ENCODE measurements at regions not wholly inside any gene's neighbourhood (a gene's known extent, or its start where the extent isn't known, plus 50 kb on each side); places are given as distances from the start of the nearest gene placed in this dataset.

GRCh38 chr3:10599017-10599416 is 93.6 kb upstream of the ATP2B2 start:
- H3K36me3 ChIP-seq, result no peaks in the 10 kb centered on the region
- no peak for TF ChIP-seq CTCF (IDR thresholded peaks at IDR 0.05; ENCODE audit: low read depth, low read length)
- no peak for DNase-seq
- no peaks in the 10 kb centered on the region for H3K27me3 ChIP-seq (ENCODE audit: insufficient read depth, low read depth, severe bottlenecking)
- H3K9me3 ChIP-seq (ENCODE audit: severe bottlenecking), result no peaks in the 10 kb centered on the region
- no peak overlapping the region for H3K4me3 ChIP-seq (ENCODE audit: low read depth, low read length)
- no peak overlapping the region for H3K27ac ChIP-seq

GRCh38 chr3:10599444-10599843 is 94.1 kb upstream of the ATP2B2 start:
- H3K4me3 ChIP-seq (ENCODE audit: low read depth, low read length), result no peak overlapping the region
- H3K36me3 ChIP-seq, result no peaks in the 10 kb centered on the region
- no peak for DNase-seq
- H3K27me3 ChIP-seq (ENCODE audit: insufficient read depth, low read depth, severe bottlenecking), result no peaks in the 10 kb centered on the region
- no peak overlapping the region for H3K27ac ChIP-seq
- no peaks in the 10 kb centered on the region for H3K9me3 ChIP-seq (ENCODE audit: severe bottlenecking)
- TF ChIP-seq CTCF (IDR thresholded peaks at IDR 0.05; ENCODE audit: low read depth, low read length), result no peak

- DNase-seq, result peak; percentile 35
- TF ChIP-seq CTCF (IDR thresholded peaks at IDR 0.05; ENCODE audit: low read depth, low read length), result 0 out of 2 replicates have a peak, but pooled peaks have one; percentile 8
- H3K27me3 ChIP-seq (ENCODE audit: insufficient read depth, low read depth, severe bottlenecking), result no peaks in the 10 kb centered on the region
- H3K36me3 ChIP-seq, result no peaks in the 10 kb centered on the region
- H3K9me3 ChIP-seq (ENCODE audit: severe bottlenecking), result no peaks in the 10 kb centered on the region
- H3K4me3 ChIP-seq (ENCODE audit: low read depth, low read length), result no peak overlapping the region
- no peak overlapping the region for H3K27ac ChIP-seq
Observed at GRCh38 chr3:10600296-10600714, 94.9 kb upstream of the ATP2B2 start.

GRCh38 chr3:10600726-10601125 is 95.3 kb upstream of the ATP2B2 start:
- Histone ChIP-seq H3K36me3 (no peaks in the 10 kb centered on the region), H3K27me3 (ENCODE audit: insufficient read depth, low read depth, severe bottlenecking) (no peaks in the 10 kb centered on the region), H3K9me3 (ENCODE audit: severe bottlenecking) (no peaks in the 10 kb centered on the region), H3K4me3 (ENCODE audit: low read depth, low read length) (no peak overlapping the region), H3K27ac (no peak overlapping the region)
- DNase-seq, result no peak
- no peak for TF ChIP-seq CTCF (IDR thresholded peaks at IDR 0.05; ENCODE audit: low read depth, low read length)

- H3K9me3 ChIP-seq (ENCODE audit: severe bottlenecking), result no peaks in the 10 kb centered on the region
- no peak overlapping the region for H3K4me3 ChIP-seq (ENCODE audit: low read depth, low read length)
- no peaks in the 10 kb centered on the region for H3K36me3 ChIP-seq
- no peak for DNase-seq
- H3K27me3 ChIP-seq (ENCODE audit: insufficient read depth, low read depth, severe bottlenecking), result no peaks in the 10 kb centered on the region
- H3K27ac ChIP-seq, result no peak overlapping the region; the same call in 1 of the 2 replicates
- no peak for TF ChIP-seq CTCF (IDR thresholded peaks at IDR 0.05; ENCODE audit: low read depth, low read length)
Observed at GRCh38 chr3:10601151-10601856, 95.9 kb upstream of the ATP2B2 start.

- Histone ChIP-seq H3K27ac (no peak overlapping the region; the same call in 1 of the 2 replicates), H3K36me3 (no peaks in the 10 kb centered on the region), H3K9me3 (ENCODE audit: severe bottlenecking) (no peaks in the 10 kb centered on the region), H3K27me3 (ENCODE audit: insufficient read depth, low read depth, severe bottlenecking) (no peaks in the 10 kb centered on the region), H3K4me3 (ENCODE audit: low read depth, low read length) (no peak overlapping the region)
- no peak for TF ChIP-seq CTCF (IDR thresholded peaks at IDR 0.05; ENCODE audit: low read depth, low read length)
- peak; percentile 52 for DNase-seq
Observed at GRCh38 chr3:10601857-10602230, 96.5 kb upstream of the ATP2B2 start.
